SK-N-SH (cell line): ENCODE measurements at regions not wholly inside any gene's neighbourhood (a gene's known extent, or its start where the extent isn't known, plus 50 kb on each side); places are given as distances from the start of the nearest gene placed in this dataset.

Experiments used
- CTCF ChIA-PET: fragments of 300-600, 350-600 bp; formaldehyde crosslinking; extraction: SDS; loops from one replicate; lab custom pipeline; 2021; lab: Yijun Ruan, JAX
- POLR2A ChIA-PET: fragments of 350-600 bp; sonication (Branson Sonifier 250); formaldehyde crosslinking; extraction: SDS; loops from one replicate; lab custom pipeline; 2020; ENCODE audit warnings: antibody characterized with exemption, inconsistent platforms; lab: Yijun Ruan, JAX
- DNase-seq: peaks from one replicate; pipeline ENCODE4 v3.0.0; 2012
- H2AFZ ChIP-seq: fragments of 200-600 bp; sonication (generic); 2 replicates; pipeline ENCODE4 v1.8.1; 2016; ENCODE audit warnings: antibody characterized with exemption, mild to moderate bottlenecking, low read depth
- H3F3A ChIP-seq: fragments of 200-600 bp; sonication (generic); replicated peaks from 2 replicates; pipeline ENCODE3; 2016; ENCODE audit warnings: antibody characterized with exemption, mild to moderate bottlenecking; ENCODE audit not compliant: insufficient read depth
- H3K27ac ChIP-seq, 2 experiments: fragments of 200-500 bp in 1 of 2; fragments of 200-600 bp in 1 of 2; sonication (Bioruptor generic) in 1 of 2; sonication (generic), shearing (Covaris generic) in 1 of 2; 2 replicates each; pipeline versions ENCODE4 v1.5.1 to v1.6.1; 2014 to 2016; ENCODE audit warnings: low read depth in 2 of 2, inconsistent platforms in 1 of 2, low read length in 1 of 2, mild to moderate bottlenecking in 1 of 2, mixed read lengths in 1 of 2
- H3K27me3 ChIP-seq: fragments of 200-600 bp; sonication (generic), shearing (Covaris generic); 2 replicates; pipeline ENCODE4 v1.6.1; 2016; ENCODE audit warnings: mixed run types; ENCODE audit not compliant: insufficient read depth
- H3K36me3 ChIP-seq, 2 experiments: fragments of 200-500 bp in 1 of 2; fragments of 200-600 bp in 1 of 2; sonication (Bioruptor generic) in 1 of 2; sonication (generic) in 1 of 2; replicated peaks in 1 of 2; 2 replicates each; pipeline versions ENCODE3 to v1.5.1; 2014 to 2016; ENCODE audit warnings: low read length in 1 of 2, mild to moderate bottlenecking in 1 of 2; ENCODE audit not compliant: insufficient read depth in 2 of 2, control insufficient read depth in 1 of 2
- H3K4me1 ChIP-seq, 2 experiments: fragments of 200-500 bp in 1 of 2; fragments of 200-600 bp in 1 of 2; sonication (Bioruptor generic) in 1 of 2; sonication (generic), shearing (Covaris generic) in 1 of 2; 2 replicates each; pipeline versions ENCODE4 v1.5.1 to v1.6.1; 2014 to 2016; ENCODE audit warnings: low read depth in 1 of 2, low read length in 1 of 2, mixed run types in 1 of 2; ENCODE audit not compliant: insufficient read depth in 2 of 2, control insufficient read depth in 1 of 2
- H3K4me2 ChIP-seq: fragments of 200-600 bp; sonication (generic), shearing (Covaris generic); 2 replicates; pipeline ENCODE4 v1.6.1; 2017; ENCODE audit warnings: mixed run types
- H3K4me3 ChIP-seq, 2 experiments: fragments of 200-500 bp in 1 of 2; fragments of 200-600 bp in 1 of 2; sonication (Bioruptor generic) in 1 of 2; sonication (generic), shearing (Covaris generic) in 1 of 2; 2 replicates each; pipeline versions ENCODE4 v1.5.1 to v1.8.1; 2014 to 2016; ENCODE audit warnings: low read depth in 2 of 2, inconsistent platforms in 1 of 2, low read length in 1 of 2, mild to moderate bottlenecking in 1 of 2, mixed read lengths in 1 of 2, moderate library complexity in 1 of 2
- H3K79me2 ChIP-seq: fragments of 200-600 bp; sonication (generic); 2 replicates; pipeline ENCODE4 v1.8.1; 2017; ENCODE audit warnings: mild to moderate bottlenecking; ENCODE audit not compliant: insufficient read depth
- H3K9ac ChIP-seq: fragments of 200-600 bp; sonication (generic); 2 replicates; pipeline ENCODE4 v1.6.1; 2017; ENCODE audit warnings: mixed run types
- H3K9me2 ChIP-seq: fragments of 200-600 bp; sonication (generic); 2 replicates; pipeline ENCODE4 v1.6.1; 2017; ENCODE audit warnings: mixed run types
- H3K9me3 ChIP-seq: fragments of 200-600 bp; sonication (generic); 2 replicates; pipeline ENCODE4 v1.6.1; 2017; ENCODE audit warnings: mixed run types, mild to moderate bottlenecking, moderate library complexity
- H4K20me1 ChIP-seq: fragments of 200-600 bp; sonication (generic); 2 replicates; pipeline ENCODE4 v1.6.1; 2017; ENCODE audit warnings: mild to moderate bottlenecking, mixed run types; ENCODE audit not compliant: insufficient read depth
- CHD2 ChIP-seq: fragments of 150-350 bp; IDR thresholded peaks from 2 replicates; pipeline ENCODE4 v1.6.1; 2018; ENCODE audit warnings: low read length; ENCODE audit not compliant: partially characterized antibody
- EP300 ChIP-seq, 2 experiments: IDR thresholded peaks; 2 replicates each; pipeline versions ENCODE4 v1.4.0 to v1.6.1; 2012; ENCODE audit warnings: borderline replicate concordance in 1 of 2, low read depth in 1 of 2, low read length in 1 of 2
- FOSL2 ChIP-seq: IDR thresholded peaks from 2 replicates; pipeline ENCODE4 v1.4.0; 2012; ENCODE audit warnings: low read depth, mild to moderate bottlenecking, moderate library complexity, borderline replicate concordance
- FOXJ3 ChIP-seq: sonication (generic); formaldehyde crosslinking; IDR thresholded peaks from 2 replicates; pipeline ENCODE4 v1.5.1; 2020; ENCODE audit warnings: mild to moderate bottlenecking, missing genetic modification reagents
- FOXM1 ChIP-seq: IDR thresholded peaks from 2 replicates; pipeline ENCODE4 v1.4.0; 2012; ENCODE audit warnings: low read depth, mild to moderate bottlenecking
- GABPA ChIP-seq: IDR thresholded peaks from 2 replicates; pipeline ENCODE4 v1.4.0; 2012; ENCODE audit warnings: low read depth, mild to moderate bottlenecking
- JUND ChIP-seq: IDR thresholded peaks from 2 replicates; pipeline ENCODE4 v1.4.0; 2012
- MAX ChIP-seq: IDR thresholded peaks from 2 replicates; pipeline ENCODE4 v1.4.0; 2012; ENCODE audit warnings: low read depth
- MXI1 ChIP-seq: IDR thresholded peaks from 2 replicates; pipeline ENCODE4 v1.6.1; 2012; ENCODE audit warnings: mild to moderate bottlenecking, low read depth, low read length, improper control_type of control experiment
- NFIC ChIP-seq: IDR thresholded peaks from 2 replicates; pipeline ENCODE4 v1.4.0; 2012; ENCODE audit warnings: borderline replicate concordance
- PBX3 ChIP-seq: IDR thresholded peaks from 2 replicates; pipeline ENCODE4; 2012
- RCOR1 ChIP-seq: fragments of 150-350 bp; IDR thresholded peaks from 2 replicates; pipeline ENCODE4 v1.6.1; 2017; ENCODE audit warnings: antibody characterized with exemption, low read length
- RFX5 ChIP-seq: IDR thresholded peaks from 2 replicates; pipeline ENCODE4 v1.6.1; 2012; ENCODE audit warnings: mild to moderate bottlenecking, improper control_type of control experiment, low read length
- RXRA ChIP-seq: IDR thresholded peaks from 2 replicates; pipeline ENCODE4 v1.4.0; 2012; ENCODE audit warnings: low read depth, mild to moderate bottlenecking, borderline replicate concordance
- SIN3A ChIP-seq: IDR thresholded peaks from 2 replicates; pipeline ENCODE4 v1.6.1; 2012; ENCODE audit warnings: low read depth, mild to moderate bottlenecking, low read length, moderate library complexity, borderline replicate concordance
- SMC3 ChIP-seq: IDR thresholded peaks from 2 replicates; pipeline ENCODE4 v1.6.1; 2012; ENCODE audit warnings: low read depth, low read length, improper control_type of control experiment
- TAF1 ChIP-seq: IDR thresholded peaks from 2 replicates; pipeline ENCODE4 v1.6.1; 2012; ENCODE audit warnings: low read depth, mild to moderate bottlenecking, low read length, moderate library complexity, borderline replicate concordance
- TEAD4 ChIP-seq: IDR thresholded peaks from 2 replicates; pipeline ENCODE4 v1.4.0; 2012; ENCODE audit warnings: mild to moderate bottlenecking, borderline replicate concordance; ENCODE audit not compliant: insufficient read depth
- USF1 ChIP-seq: IDR thresholded peaks from 2 replicates; pipeline ENCODE4 v1.4.0; 2012; ENCODE audit warnings: low read depth, borderline replicate concordance
- USF2 ChIP-seq: fragments of 150-350 bp; IDR thresholded peaks from 2 replicates; pipeline ENCODE4 v1.6.1; 2017; ENCODE audit warnings: antibody characterized with exemption, low read length, low read depth, borderline replicate concordance
- YY1 ChIP-seq: IDR thresholded peaks from 2 replicates; pipeline ENCODE4 v1.4.0; 2012; ENCODE audit warnings: low read depth, mild to moderate bottlenecking
- ZBTB33 ChIP-seq: IDR thresholded peaks from 2 replicates; pipeline ENCODE4 v1.4.0; 2012; ENCODE audit warnings: low read depth, borderline replicate concordance
- WGBS: methylation state at CpG from one replicate; pipeline ENCODE4 v1.1.6; 2017; ENCODE audit warnings: low lambda C conversion rate; 5-methylcytosine and 5-hydroxymethylcytosine counted together

GRCh38 chr15:36426691-36427090, 152.7 kb upstream of the CDIN1 start:
- Histone ChIP-seq H2AFZ (0 out of 2 replicates have a peak overlapping the region, but pooled peaks have one; percentile 12), H4K20me1 (no peaks in the 10 kb centered on the region), H3K9me2 (no peaks in the 10 kb centered on the region), H3K4me2 (no peak overlapping the region), H3K27me3 (no peaks in the 10 kb centered on the region), H3K36me3 (no peaks in the 10 kb centered on the region), H3K9ac (no peak overlapping the region), H3K79me2 (no peaks in the 10 kb centered on the region), H3K4me1 (peaks cover 17 to 25% of the 10 kb centered on the region in 2 experiments), H3K27ac (no peak overlapping the region; a peak in 1 of 4 replicates), H3K4me3 (no peak overlapping the region), H3K9me3 (no peaks in the 10 kb centered on the region), H3F3A (peaks cover 36% of the 10 kb centered on the region)
- no peak for TF ChIP-seq FOSL2
- POLR2A ChIA-PET: no interaction called here
- CTCF ChIA-PET: interaction anchor here (1.1 to 1.7 kb wide), 2 partner anchors 11 to 1465 kb away, joined by 3 to 5 read pairs; no protein-coding TSS in a partner anchor
- DNase-seq: no peak
- WGBS: 98% methylated on average over 4 of the region's 4 CpGs

GRCh38 chr15:36428102-36428845, 151.2 kb upstream of the CDIN1 start:
- Histone ChIP-seq H3F3A (peaks cover 36% of the 10 kb centered on the region), H2AFZ (peak overlapping the region; percentile 3; the same call in 1 of the 2 replicates), H3K4me3 (no peak overlapping the region), H3K79me2 (no peaks in the 10 kb centered on the region), H3K4me2 (peak overlapping the region; percentile 56; the same call in 1 of the 2 replicates), H4K20me1 (no peaks in the 10 kb centered on the region), H3K9ac (peak overlapping the region; percentile 62; the same call in 1 of the 2 replicates), H3K9me2 (no peaks in the 10 kb centered on the region), H3K27ac (peak overlapping the region; percentile 83 to 99), H3K36me3 (no peaks in the 10 kb centered on the region), H3K4me1 (peaks cover 17 to 25% of the 10 kb centered on the region in 2 experiments), H3K27me3 (no peaks in the 10 kb centered on the region), H3K9me3 (no peaks in the 10 kb centered on the region)
- DNase-seq: no peak
- ChIA-PET POLR2A (interaction anchor here (0.7 kb wide), 1 partner anchor 39 kb away, joined by 3 read pairs; no protein-coding TSS in a partner anchor), CTCF (no interaction called here)
- 2% methylated on average over 4 of the region's 4 CpGs for WGBS
- peak; percentile 99 for TF ChIP-seq FOSL2
- TF ChIP-seq RCOR1: no peak
- TF ChIP-seq PBX3: peak; percentile 94
- 0 out of 2 replicates have a peak, but pooled peaks have one; percentile 7 for TF ChIP-seq MAX
- no peak for TF ChIP-seq MXI1
- TF ChIP-seq RXRA: peak; percentile 92; the same call in 1 of the 2 replicates
- TF ChIP-seq FOXM1: peak; percentile 96; the same call in 1 of the 2 replicates
- TF ChIP-seq CHD2: peak; percentile 28
- no peak for TF ChIP-seq GABPA
- TF ChIP-seq EP300 (IDR thresholded peaks at IDR 0.05; ENCODE audit: borderline replicate concordance in 1 of 2, low read depth in 1 of 2, low read length in 1 of 2): peak; percentile 53 to 99
- TF ChIP-seq TAF1: no peak
- TF ChIP-seq YY1: 0 out of 2 replicates have a peak, but pooled peaks have one; percentile 25
- TF ChIP-seq ZBTB33: peak; percentile 78
- TF ChIP-seq RFX5: no peak
- TF ChIP-seq JUND: peak; percentile 99
- no peak for TF ChIP-seq SMC3
- TF ChIP-seq NFIC: peak; percentile 92
- no peak for TF ChIP-seq SIN3A
- peak; percentile 99 for TF ChIP-seq TEAD4
- TF ChIP-seq FOXJ3: no peak
- no peak for TF ChIP-seq USF2
- TF ChIP-seq USF1: no peak
